HEK293T (cell line): ENCODE measurements at regions not wholly inside any gene's neighbourhood (a gene's known extent, or its start where the extent isn't known, plus 50 kb on each side); places are given as distances from the start of the nearest gene placed in this dataset.

Experiments used
- BHLHE40 ChIP-seq: fragments of 450-650 bp; IDR thresholded peaks from 2 replicates; pipeline ENCODE4 v1.6.1; 2016; ENCODE audit warnings: mild to moderate bottlenecking, moderate library complexity, borderline replicate concordance
- ELF4 ChIP-seq: fragments of 450-650 bp; IDR thresholded peaks from 2 replicates; pipeline ENCODE4 v1.6.1; 2017; ENCODE audit warnings: antibody characterized with exemption
- FOXK2 ChIP-seq: fragments of 450-650 bp; IDR thresholded peaks from 2 replicates; pipeline ENCODE4 v1.6.1; 2016; ENCODE audit warnings: mild to moderate bottlenecking
- HDGF ChIP-seq: fragments of 450-650 bp; IDR thresholded peaks from 2 replicates; pipeline ENCODE4 v1.6.1; 2017; ENCODE audit warnings: antibody characterized with exemption, borderline replicate concordance
- L3MBTL2 ChIP-seq: fragments of 450-650 bp; conservative IDR thresholded peaks from 2 replicates; pipeline ENCODE4 v1.6.1; 2016; ENCODE audit warnings: mild to moderate bottlenecking
- LEF1 ChIP-seq: fragments of 450-650 bp; IDR thresholded peaks from 2 replicates; pipeline ENCODE4 v1.6.1; 2017; ENCODE audit warnings: mild to moderate bottlenecking, borderline replicate concordance
- NFRKB ChIP-seq: fragments of 450-650 bp; IDR thresholded peaks from 2 replicates; pipeline ENCODE4 v1.6.1; 2016; ENCODE audit warnings: mild to moderate bottlenecking, moderate library complexity
- PKNOX1 ChIP-seq: fragments of 450-650 bp; IDR thresholded peaks from 2 replicates; pipeline ENCODE4 v1.6.1; 2016
- SP1 ChIP-seq: fragments of 450-650 bp; IDR thresholded peaks from 2 replicates; pipeline ENCODE4 v1.6.1; 2017
- SUZ12 ChIP-seq: fragments of 450-650 bp; IDR thresholded peaks from 2 replicates; pipeline ENCODE4 v1.6.1; 2016; ENCODE audit warnings: mild to moderate bottlenecking
- ZNF384 ChIP-seq: fragments of 450-650 bp; IDR thresholded peaks from 2 replicates; pipeline ENCODE4 v1.6.1; 2016

- TF ChIP-seq SP1 (no peak), FOXK2 (no peak), SUZ12 (no peak), NFRKB (no peak), LEF1 (no peak), ELF4 (no peak), L3MBTL2 (no peak), BHLHE40 (no peak), HDGF (no peak), PKNOX1 (no peak), ZNF384 (no peak)
These were observed 242.4 kb upstream of the LYPLAL1 start for GRCh38 chr1:218931324-218931723.
